GM19351 (cell line): ENCODE measurements at regions not wholly inside any gene's neighbourhood (a gene's known extent, or its start where the extent isn't known, plus 50 kb on each side); places are given as distances from the start of the nearest gene placed in this dataset.
A peak's percentile ranks its signal among the peaks of the same experiment; 100 is the strongest.
"Not testable (repeated sequence)": the region's sequence is repeated elsewhere in the genome, so short reads cannot be mapped to it uniquely, and the experiment has no call there.

ENCODE experiments used
- ATAC-seq: cut with Tn5 transposase; IDR thresholded peaks from one replicate; pipeline ENCODE4 v1.9.1; 2021; ENCODE audit warnings: mild to moderate bottlenecking, moderate library complexity; ENCODE audit not compliant: unreplicated experiment

DNA sequence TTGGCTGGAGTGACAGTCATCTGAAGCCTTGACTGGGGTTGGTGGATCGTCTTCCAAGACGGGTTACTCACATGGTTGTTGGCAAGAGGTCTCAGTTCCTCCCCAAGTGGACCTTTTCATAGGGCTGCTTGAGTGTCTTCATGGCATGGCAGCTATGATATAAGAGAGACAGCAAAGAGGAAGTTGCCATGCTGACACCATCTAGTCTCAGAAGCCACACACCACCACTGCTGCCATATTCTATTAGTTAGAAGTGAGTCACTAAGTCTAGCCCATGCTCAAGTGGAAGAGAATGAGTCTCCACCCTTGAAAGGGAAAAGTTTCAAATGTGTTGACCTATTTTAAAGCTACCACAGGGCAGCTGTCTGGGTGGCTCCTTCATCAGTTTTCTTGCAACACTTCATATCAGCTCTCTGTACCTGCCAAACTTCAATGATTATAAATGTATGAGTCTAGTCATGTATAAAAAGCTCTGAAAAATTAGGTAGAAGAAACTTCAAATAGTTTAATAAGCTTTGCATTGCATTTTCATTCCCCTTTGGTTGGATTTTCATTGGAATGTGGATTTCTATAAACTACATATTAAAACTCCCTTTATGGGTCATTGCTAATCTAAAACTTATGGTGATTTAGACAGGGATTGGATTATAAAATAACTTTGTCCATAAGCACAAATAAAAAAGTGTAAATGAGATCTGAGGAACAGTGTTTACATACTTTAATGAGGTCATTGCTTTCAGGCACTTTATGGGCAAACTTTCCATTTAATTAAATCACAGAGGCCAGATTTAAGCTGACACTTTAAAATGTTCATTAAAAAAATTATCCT is 68.0 kb upstream of the ATXN3L start:
- ATAC-seq = peak; percentile 79

DNA sequence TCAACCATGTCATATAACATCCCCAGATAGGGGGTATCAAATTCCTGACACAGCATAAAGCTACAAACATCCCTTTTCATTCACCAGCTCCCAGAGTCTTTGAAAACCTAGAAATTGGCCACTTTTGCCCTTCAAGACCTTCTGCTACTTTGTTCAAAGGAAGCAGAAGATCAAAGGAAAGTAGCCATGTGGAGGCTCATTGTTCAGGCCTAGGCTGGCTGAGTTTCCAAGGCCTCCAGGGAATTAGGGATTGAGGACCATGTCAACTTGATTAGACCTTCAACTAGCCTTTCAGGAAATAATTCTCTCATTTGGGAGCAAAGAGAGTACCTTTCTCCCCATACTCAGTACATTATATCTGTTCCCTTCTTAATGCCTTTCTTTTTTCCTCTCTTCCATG is 66.8 kb upstream of the ATXN3L start:
- ATAC-seq = no peak

DNA sequence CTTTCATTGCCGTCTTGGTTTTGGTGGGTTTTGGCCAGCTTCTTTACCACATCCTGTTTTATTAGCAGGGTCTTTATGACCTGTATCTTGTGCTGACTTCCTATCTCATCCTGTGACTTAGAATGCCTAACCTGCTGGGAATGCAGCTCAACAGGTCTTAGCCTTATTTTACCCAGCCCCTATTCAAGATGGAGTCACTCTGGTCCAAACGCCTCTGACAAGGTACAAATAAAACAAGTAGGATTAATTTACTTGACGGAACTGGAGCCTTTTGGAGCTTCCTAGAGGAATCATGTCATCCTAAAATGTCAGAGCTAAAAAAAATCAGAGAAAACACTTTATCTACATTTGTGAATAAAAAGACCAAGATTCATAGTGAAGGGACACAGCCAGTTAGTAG is 66.2 kb upstream of the ATXN3L start:
- no peak for ATAC-seq

- ATAC-seq = no peak
Observed at GRCh38 chrX:13383907-13384306, 64.1 kb upstream of the ATXN3L start.

DNA sequence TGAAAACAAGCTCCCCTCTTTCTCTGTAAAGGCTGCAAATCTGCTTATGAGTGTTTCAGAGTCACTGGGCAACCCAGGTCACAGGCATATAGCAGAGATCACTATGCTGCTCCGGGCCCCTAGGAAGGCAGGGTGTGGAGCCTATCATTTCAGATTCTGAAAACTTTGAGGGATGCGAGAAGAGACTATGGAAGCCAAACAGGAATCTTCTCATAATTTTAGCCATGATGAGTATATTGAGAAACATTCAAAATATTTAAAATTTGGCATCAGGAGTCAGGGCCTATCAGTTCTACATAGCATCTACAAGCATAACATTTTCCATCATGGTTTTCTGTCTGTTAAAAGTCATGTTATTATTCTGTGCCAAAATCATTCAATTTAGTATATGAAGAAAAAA is 61.7 kb upstream of the ATXN3L start:
- ATAC-seq = no peak

- no peak for ATAC-seq
Observed at GRCh38 chrX:13380211-13380610, 60.4 kb upstream of the ATXN3L start.

- not testable (repeated sequence) for ATAC-seq
Observed at GRCh38 chrX:13378562-13379518, 59.0 kb upstream of the ATXN3L start.

- ATAC-seq = no peak
Observed at GRCh38 chrX:13377550-13377934, 57.7 kb upstream of the ATXN3L start.

- ATAC-seq = no peak
Observed at GRCh38 chrX:13376857-13377549, 57.1 kb upstream of the ATXN3L start.

DNA sequence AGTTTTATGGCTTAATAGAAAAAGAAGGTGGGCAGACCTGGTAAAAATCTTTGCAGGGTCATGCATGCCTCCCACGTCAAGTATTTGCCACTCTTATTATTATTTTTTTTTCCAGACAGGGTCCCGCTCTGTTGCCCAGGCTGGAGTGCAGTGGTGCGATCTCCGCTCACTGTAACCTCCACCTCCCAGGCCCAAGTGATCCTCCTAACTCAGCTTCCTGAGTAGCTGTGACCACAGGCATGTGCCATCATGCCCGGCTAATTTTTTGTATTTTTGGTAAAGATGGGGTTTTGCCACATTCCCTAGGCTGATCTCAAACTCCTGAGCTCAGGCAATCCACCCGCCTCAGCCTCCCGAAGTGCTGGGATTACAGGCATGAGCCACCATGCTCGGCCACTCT is 55.7 kb upstream of the ATXN3L start:
- not testable (repeated sequence) for ATAC-seq

- no peak for ATAC-seq
Observed at GRCh38 chrX:13374364-13374763, 54.5 kb upstream of the ATXN3L start.

- ATAC-seq = no peak
Observed at GRCh38 chrX:13373431-13374187, 53.8 kb upstream of the ATXN3L start.

DNA sequence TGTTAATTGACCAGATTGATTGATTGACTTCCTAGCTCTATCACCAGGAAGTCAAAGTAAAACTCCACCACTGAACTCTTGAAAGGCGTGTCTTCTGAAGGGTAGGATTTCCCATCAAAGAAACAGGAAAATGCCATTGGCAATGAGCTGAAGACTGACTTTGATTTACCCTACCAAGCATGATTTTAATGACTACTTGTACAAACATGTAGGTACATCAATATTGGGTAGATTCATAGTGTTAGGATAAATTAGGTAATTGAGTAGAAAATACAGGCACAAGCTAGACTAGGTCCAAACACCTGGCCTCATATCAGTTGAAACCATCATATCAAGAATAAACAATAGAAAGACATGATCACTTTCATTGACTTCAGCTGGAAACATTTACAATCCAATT is 53.2 kb upstream of the ATXN3L start:
- no peak for ATAC-seq

DNA sequence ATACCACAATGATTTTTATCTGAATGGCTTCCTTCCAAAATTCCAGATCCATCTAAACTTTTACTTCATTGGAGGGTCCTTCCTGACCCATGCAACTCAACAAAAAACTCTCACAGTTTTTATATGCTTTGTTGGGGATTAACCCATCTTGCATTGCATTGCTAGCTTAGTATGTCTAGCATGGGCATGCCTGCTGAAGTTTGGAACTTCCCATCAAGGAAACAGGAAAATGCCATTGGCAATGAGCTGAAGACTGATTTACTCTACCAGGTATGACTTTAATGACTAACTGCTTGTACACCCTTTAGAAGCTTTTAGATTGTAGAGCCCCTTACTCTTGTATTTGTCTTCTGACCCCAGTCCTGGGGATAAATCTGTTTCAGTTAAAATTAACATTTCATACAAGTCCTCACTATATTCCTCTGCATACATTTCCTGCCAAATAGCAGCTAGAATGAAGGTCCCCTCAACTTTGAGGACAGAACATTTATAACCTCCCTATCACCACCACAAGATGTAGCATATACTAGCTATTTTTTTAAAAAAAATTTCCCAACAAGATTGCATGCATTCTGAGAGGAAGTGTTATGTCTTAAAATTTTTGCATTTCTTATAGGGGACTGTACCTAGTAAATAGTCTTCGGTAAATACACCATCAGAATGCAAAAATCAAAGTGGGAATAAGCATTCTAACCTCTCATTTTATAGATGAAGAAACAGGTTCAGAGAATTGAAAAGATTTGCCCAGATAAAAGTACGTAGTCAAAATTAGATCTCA is 52.5 kb upstream of the ATXN3L start:
- no peak for ATAC-seq

GRCh38 chrX:13371186-13371585 is 51.3 kb upstream of the ATXN3L start:
- ATAC-seq = no peak

GRCh38 chrX:13370713-13371112 is 50.9 kb upstream of the ATXN3L start:
- ATAC-seq = no peak
